Cardiac fibroblast (primary cell): ENCODE measurements at regions not wholly inside any gene's neighbourhood (a gene's known extent, or its start where the extent isn't known, plus 50 kb on each side); places are given as distances from the start of the nearest gene placed in this dataset.

Experiments
- DNase-seq, 2 donors: peaks; one replicate each; pipeline versions ENCODE4 v3.0.0 to v3.0.0-alpha.2; 2010; ENCODE audit warnings: low read depth in 2 of 2
- H3K4me3 ChIP-seq, 2 donors: replicated peaks in 1 of 2; 1 replicate in 1 of 2; 2 replicates in 1 of 2; pipeline ENCODE4 v1.5.1; 2011; ENCODE audit warnings: low read depth in 2 of 2, low read length in 2 of 2, mild to moderate bottlenecking in 2 of 2, moderate library complexity in 1 of 2
- TF ChIP-seq, protein P1 (sequence below): IDR thresholded peaks from one replicate; pipeline ENCODE4 v1.5.1; 2011; ENCODE audit warnings: low read depth, mild to moderate bottlenecking, low read length, inconsistent platforms

DNA sequence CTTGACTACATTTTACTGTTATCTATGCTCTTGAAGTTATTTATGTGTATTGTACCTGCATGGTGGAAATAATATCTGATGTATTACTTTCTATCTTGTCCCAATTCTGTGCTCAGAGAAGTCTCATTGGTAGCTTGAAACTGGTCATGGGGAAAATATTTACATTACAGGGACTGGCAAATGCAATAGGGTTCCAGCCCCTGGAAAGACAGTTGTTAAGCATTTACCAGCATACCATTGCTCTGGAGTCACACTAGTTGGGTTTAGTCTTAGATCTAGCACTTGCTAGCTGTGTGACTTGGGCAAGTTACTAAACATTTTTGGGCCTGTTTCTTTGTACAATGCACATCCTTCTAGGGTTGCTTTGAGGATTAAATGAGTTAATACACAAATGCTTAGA, 86.3 kb upstream of the NRXN3 start:
- DNase-seq, result no peak
- TF ChIP-seq, protein P1, sequence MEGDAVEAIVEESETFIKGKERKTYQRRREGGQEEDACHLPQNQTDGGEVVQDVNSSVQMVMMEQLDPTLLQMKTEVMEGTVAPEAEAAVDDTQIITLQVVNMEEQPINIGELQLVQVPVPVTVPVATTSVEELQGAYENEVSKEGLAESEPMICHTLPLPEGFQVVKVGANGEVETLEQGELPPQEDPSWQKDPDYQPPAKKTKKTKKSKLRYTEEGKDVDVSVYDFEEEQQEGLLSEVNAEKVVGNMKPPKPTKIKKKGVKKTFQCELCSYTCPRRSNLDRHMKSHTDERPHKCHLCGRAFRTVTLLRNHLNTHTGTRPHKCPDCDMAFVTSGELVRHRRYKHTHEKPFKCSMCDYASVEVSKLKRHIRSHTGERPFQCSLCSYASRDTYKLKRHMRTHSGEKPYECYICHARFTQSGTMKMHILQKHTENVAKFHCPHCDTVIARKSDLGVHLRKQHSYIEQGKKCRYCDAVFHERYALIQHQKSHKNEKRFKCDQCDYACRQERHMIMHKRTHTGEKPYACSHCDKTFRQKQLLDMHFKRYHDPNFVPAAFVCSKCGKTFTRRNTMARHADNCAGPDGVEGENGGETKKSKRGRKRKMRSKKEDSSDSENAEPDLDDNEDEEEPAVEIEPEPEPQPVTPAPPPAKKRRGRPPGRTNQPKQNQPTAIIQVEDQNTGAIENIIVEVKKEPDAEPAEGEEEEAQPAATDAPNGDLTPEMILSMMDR, result no peak
- no peak overlapping the region for H3K4me3 ChIP-seq

GRCh38 chr14:78086342-78086741, 83.8 kb upstream of the NRXN3 start:
- no peak for DNase-seq
- TF ChIP-seq, protein P1, result no peak
- H3K4me3 ChIP-seq, result no peak overlapping the region

DNA sequence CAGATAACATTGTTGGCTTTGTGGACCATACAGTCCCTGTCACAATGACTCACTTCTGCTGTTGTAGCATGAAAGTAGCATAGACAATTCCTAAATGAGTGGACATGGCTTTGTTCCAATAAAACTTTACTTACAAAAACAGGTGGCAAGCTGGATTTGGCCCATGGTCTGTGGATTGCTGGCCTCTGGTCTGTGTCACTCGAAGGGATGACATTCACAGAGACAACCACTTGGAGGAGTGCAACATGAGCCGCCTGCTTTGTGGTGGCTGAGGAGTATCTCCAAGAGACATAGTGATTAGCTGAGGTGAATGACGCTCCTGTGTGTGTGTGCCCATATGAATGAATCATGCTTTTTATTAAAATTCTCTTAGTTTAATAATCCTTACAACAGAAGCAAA, 81.3 kb upstream of the NRXN3 start:
- no peak for DNase-seq
- no peak overlapping the region for H3K4me3 ChIP-seq
- TF ChIP-seq, protein P1, result no peak

DNA sequence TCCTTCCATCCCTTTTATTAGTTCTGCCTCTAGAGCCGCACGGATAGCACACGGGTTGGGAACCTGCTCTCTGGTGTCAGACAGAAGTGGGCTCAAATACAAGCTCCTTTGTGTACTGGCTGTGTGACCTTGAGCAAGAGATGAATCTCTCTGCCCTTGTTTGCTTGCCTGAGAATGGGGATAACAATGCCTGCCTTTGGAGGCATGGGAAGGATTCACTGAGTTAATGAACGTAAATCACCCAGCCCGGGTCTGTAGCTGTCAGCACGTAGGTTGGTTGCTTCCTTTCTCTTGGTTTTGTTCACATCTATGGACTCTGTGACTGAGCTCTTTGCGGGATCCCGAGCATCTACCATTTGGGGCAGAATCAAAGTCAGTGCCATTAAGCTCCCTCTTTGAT, 79.3 kb upstream of the NRXN3 start:
- DNase-seq, result no peak
- no peak overlapping the region for H3K4me3 ChIP-seq
- TF ChIP-seq, protein P1, result no peak

- DNase-seq, result no peak
- TF ChIP-seq, protein P1, result no peak
Observed at GRCh38 chr14:78091361-78091760, 78.8 kb upstream of the NRXN3 start.

DNA sequence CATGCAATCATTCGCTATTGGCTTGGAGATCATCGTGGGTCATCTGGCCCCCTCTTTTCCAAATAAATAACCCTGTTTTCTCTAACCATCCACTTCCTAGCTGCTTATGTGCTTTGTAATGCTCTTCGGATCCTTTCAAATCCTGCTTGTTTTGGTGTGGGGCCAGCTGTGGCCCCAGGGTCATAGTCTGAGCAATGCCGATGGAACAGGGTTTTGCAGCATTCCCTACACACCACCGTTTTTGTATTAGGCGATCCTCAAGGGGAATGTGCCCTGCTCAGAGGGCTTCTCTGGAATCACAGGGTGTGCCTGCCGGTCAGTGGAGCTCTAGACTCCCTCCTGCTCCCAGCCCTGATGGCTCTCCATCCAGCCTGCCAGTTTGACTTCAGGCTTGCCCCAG, 78.1 kb upstream of the NRXN3 start:
- no peak overlapping the region for H3K4me3 ChIP-seq
- TF ChIP-seq, protein P1, result no peak
- DNase-seq, result no peak

More at GRCh38 chr14:78091361-78091760, 78.8 kb upstream of the NRXN3 start:
- no peak overlapping the region for H3K4me3 ChIP-seq

- DNase-seq, result no peak
- H3K4me3 ChIP-seq, result no peak overlapping the region
- TF ChIP-seq, protein P1, result no peak
Observed at GRCh38 chr14:78103271-78103670, 66.9 kb upstream of the NRXN3 start.
